ENCODE measurements at regions not wholly inside any gene's neighbourhood (a gene's known extent, or its start where the extent isn't known, plus 50 kb on each side); places are given as distances from the start of the nearest gene placed in this dataset.

- no peaks in the 10 kb centered on the region for H3K4me1 ChIP-seq (ENCODE audit: insufficient read depth, low read length, severe bottlenecking)
- H3K9ac ChIP-seq (ENCODE audit: low read length) = no peak overlapping the region
- no peaks in the 10 kb centered on the region for H3F3A ChIP-seq (ENCODE audit: insufficient read depth, low read length)
- H3K9me2 ChIP-seq (ENCODE audit: low read depth, low read length) = no peaks in the 10 kb centered on the region
- no peak overlapping the region for H2AFZ ChIP-seq (ENCODE audit: low read length)
- H3K27me3 ChIP-seq (ENCODE audit: insufficient read depth, low read length) = 0 out of 2 replicates have a peak, but pooled peaks cover 5% of the 10 kb centered on the region
- H3K4me2 ChIP-seq (ENCODE audit: low read length) = no peak overlapping the region
- no peaks in the 10 kb centered on the region for H3K9me3 ChIP-seq (ENCODE audit: low read length)
- H3K79me2 ChIP-seq (ENCODE audit: insufficient read depth, low read length) = no peaks in the 10 kb centered on the region
- no peak overlapping the region for H3K4me3 ChIP-seq (ENCODE audit: low read depth, low read length, poor library complexity, severe bottlenecking)
- no peaks in the 10 kb centered on the region for H4K20me1 ChIP-seq (ENCODE audit: insufficient read depth, low read length)
- no peaks in the 10 kb centered on the region for H3K36me3 ChIP-seq (ENCODE audit: insufficient read depth, low read length)
- TF ChIP-seq CTCF (IDR thresholded peaks at IDR 0.05; ENCODE audit: low read length) (no peak), EZH2 (IDR thresholded peaks at IDR 0.05; ENCODE audit: borderline replicate concordance, low read length) (no peak)
- no peak overlapping the region for H3K27ac ChIP-seq (ENCODE audit: low read depth, low read length, poor library complexity, severe bottlenecking)
These were observed 53.2 kb upstream of the ABLIM1 start for GRCh38 chr10:114711176-114711868.

- H3K27me3 ChIP-seq (ENCODE audit: insufficient read depth, low read length) = 0 out of 2 replicates have a peak, but pooled peaks cover 5% of the 10 kb centered on the region
- no peak overlapping the region for H2AFZ ChIP-seq (ENCODE audit: low read length)
- H3K36me3 ChIP-seq (ENCODE audit: insufficient read depth, low read length) = no peaks in the 10 kb centered on the region
- no peak overlapping the region for H3K4me2 ChIP-seq (ENCODE audit: low read length)
- no peaks in the 10 kb centered on the region for H3K9me2 ChIP-seq (ENCODE audit: low read depth, low read length)
- H3K27ac ChIP-seq (ENCODE audit: low read depth, low read length, poor library complexity, severe bottlenecking) = no peak overlapping the region
- no peaks in the 10 kb centered on the region for H3F3A ChIP-seq (ENCODE audit: insufficient read depth, low read length)
- H3K9me3 ChIP-seq (ENCODE audit: low read length) = no peaks in the 10 kb centered on the region
- TF ChIP-seq CTCF (IDR thresholded peaks at IDR 0.05; ENCODE audit: low read length) = no peak
- TF ChIP-seq EZH2 (IDR thresholded peaks at IDR 0.05; ENCODE audit: borderline replicate concordance, low read length) = no peak
- H3K4me1 ChIP-seq (ENCODE audit: insufficient read depth, low read length, severe bottlenecking) = no peaks in the 10 kb centered on the region
- no peaks in the 10 kb centered on the region for H4K20me1 ChIP-seq (ENCODE audit: insufficient read depth, low read length)
- H3K79me2 ChIP-seq (ENCODE audit: insufficient read depth, low read length) = no peaks in the 10 kb centered on the region
- H3K4me3 ChIP-seq (ENCODE audit: low read depth, low read length, poor library complexity, severe bottlenecking) = no peak overlapping the region
- no peak overlapping the region for H3K9ac ChIP-seq (ENCODE audit: low read length)
These were observed 53.8 kb upstream of the ABLIM1 start for GRCh38 chr10:114711869-114712250.

- no peak overlapping the region for H3K4me3 ChIP-seq (ENCODE audit: low read depth, low read length, poor library complexity, severe bottlenecking)
- H3F3A ChIP-seq (ENCODE audit: insufficient read depth, low read length) = no peaks in the 10 kb centered on the region
- H3K36me3 ChIP-seq (ENCODE audit: insufficient read depth, low read length) = no peaks in the 10 kb centered on the region
- H3K4me1 ChIP-seq (ENCODE audit: insufficient read depth, low read length, severe bottlenecking) = no peaks in the 10 kb centered on the region
- no peak for TF ChIP-seq CTCF (IDR thresholded peaks at IDR 0.05; ENCODE audit: low read length)
- no peak for TF ChIP-seq EZH2 (IDR thresholded peaks at IDR 0.05; ENCODE audit: borderline replicate concordance, low read length)
- no peak overlapping the region for H3K4me2 ChIP-seq (ENCODE audit: low read length)
- H4K20me1 ChIP-seq (ENCODE audit: insufficient read depth, low read length) = no peaks in the 10 kb centered on the region
- H3K9me3 ChIP-seq (ENCODE audit: low read length) = no peaks in the 10 kb centered on the region
- H3K9ac ChIP-seq (ENCODE audit: low read length) = no peak overlapping the region
- H3K9me2 ChIP-seq (ENCODE audit: low read depth, low read length) = no peaks in the 10 kb centered on the region
- no peak overlapping the region for H2AFZ ChIP-seq (ENCODE audit: low read length)
- no peaks in the 10 kb centered on the region for H3K79me2 ChIP-seq (ENCODE audit: insufficient read depth, low read length)
- 0 out of 2 replicates have a peak, but pooled peaks cover 5% of the 10 kb centered on the region for H3K27me3 ChIP-seq (ENCODE audit: insufficient read depth, low read length)
- H3K27ac ChIP-seq (ENCODE audit: low read depth, low read length, poor library complexity, severe bottlenecking) = no peak overlapping the region
These were observed 55.5 kb upstream of the ABLIM1 start for GRCh38 chr10:114713525-114714090.

All from OCI-LY1 (cell line).